ENCODE measurements at regions not wholly inside any gene's neighbourhood (a gene's known extent, or its start where the extent isn't known, plus 50 kb on each side); places are given as distances from the start of the nearest gene placed in this dataset.

DNA sequence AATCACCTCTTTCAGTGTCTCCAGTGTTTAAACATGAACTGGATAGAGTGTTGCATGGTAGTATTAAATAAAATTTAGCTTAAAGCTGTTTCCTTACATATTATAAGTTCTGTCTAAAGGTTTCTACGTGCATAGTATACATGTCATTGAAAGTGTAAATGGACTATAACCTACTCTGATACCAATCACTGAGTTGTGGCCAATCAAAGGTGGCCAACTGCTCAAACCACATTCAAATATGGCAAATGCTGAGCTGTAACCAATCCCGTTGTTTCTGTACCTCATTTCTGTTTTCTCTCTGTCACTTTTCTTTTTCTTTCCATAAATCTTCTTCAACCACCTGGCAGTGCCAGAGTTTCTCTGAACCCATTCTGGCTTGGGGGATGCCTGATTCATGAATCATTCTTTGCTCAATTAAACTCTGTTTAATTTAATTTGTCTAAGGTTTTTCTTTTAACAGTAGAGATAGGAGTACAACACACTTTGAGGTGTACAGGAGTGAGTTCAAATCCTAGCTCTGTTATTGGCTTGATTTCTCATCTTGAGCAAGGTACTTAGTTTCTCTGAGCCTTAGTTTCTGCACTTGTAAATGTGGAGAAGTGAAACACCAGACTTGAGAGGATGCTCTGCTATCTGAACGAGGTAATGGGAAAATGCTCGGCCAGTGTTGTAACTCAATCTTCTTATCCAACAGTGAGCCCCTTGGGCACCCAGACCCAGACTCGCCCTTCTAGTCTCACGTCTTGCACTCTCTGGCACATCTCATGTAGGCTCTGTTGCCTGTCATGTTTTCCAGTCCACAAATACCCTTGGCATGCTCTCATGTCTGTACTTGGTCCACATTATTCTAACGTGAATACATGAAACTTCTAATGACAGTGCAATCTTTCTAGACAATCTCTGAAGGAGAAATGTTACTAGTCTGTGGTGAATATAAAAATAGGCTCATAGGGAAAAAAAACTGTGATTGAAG, 228.0 kb downstream of the PIK3C3 start:
- Histone ChIP-seq H3K4me3 (ENCODE audit: low read depth, low read length, poor library complexity, severe bottlenecking) (no peak overlapping the region), H3K79me2 (ENCODE audit: insufficient read depth, low read depth, low read length) (no peaks in the 10 kb centered on the region), H3K4me2 (ENCODE audit: low read length) (no peak overlapping the region), H4K20me1 (ENCODE audit: insufficient read depth, low read length) (no peaks in the 10 kb centered on the region), H2AFZ (ENCODE audit: low read length) (no peak overlapping the region), H3K9me2 (ENCODE audit: insufficient read depth, low read length) (no peaks in the 10 kb centered on the region), H3K36me3 (ENCODE audit: insufficient read depth, low read length) (no peaks in the 10 kb centered on the region), H3K9me3 (ENCODE audit: low read length) (no peaks in the 10 kb centered on the region), H3K4me1 (ENCODE audit: insufficient read depth, low read length, poor library complexity, severe bottlenecking) (no peaks in the 10 kb centered on the region), H3K27ac (ENCODE audit: low read depth, low read length, poor library complexity, severe bottlenecking) (no peak overlapping the region)
- DNase-seq (ENCODE audit: low spot score): no peak
- intact Hi-C loops (cut with micrococcal nuclease; ENCODE audit: unreplicated experiment): no loop called here
- no TSS peak for BruUV-seq (replicated peaks)
- CTCF ChIA-PET (ENCODE audit: unreplicated experiment): no interaction called here
- no peak for TF ChIP-seq EZH2phosphoT487 (IDR thresholded peaks at IDR 0.05; ENCODE audit: borderline replicate concordance, low read depth, low read length)
- TF ChIP-seq, protein P1, sequence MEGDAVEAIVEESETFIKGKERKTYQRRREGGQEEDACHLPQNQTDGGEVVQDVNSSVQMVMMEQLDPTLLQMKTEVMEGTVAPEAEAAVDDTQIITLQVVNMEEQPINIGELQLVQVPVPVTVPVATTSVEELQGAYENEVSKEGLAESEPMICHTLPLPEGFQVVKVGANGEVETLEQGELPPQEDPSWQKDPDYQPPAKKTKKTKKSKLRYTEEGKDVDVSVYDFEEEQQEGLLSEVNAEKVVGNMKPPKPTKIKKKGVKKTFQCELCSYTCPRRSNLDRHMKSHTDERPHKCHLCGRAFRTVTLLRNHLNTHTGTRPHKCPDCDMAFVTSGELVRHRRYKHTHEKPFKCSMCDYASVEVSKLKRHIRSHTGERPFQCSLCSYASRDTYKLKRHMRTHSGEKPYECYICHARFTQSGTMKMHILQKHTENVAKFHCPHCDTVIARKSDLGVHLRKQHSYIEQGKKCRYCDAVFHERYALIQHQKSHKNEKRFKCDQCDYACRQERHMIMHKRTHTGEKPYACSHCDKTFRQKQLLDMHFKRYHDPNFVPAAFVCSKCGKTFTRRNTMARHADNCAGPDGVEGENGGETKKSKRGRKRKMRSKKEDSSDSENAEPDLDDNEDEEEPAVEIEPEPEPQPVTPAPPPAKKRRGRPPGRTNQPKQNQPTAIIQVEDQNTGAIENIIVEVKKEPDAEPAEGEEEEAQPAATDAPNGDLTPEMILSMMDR (conservative IDR thresholded peaks at IDR 0.05; ENCODE audit: low read length): no peak
- POLR2A ChIA-PET: interaction anchor here (1.0 kb wide), 1 partner anchor 14 kb away, joined by 3 read pairs; no protein-coding TSS in a partner anchor

DNA sequence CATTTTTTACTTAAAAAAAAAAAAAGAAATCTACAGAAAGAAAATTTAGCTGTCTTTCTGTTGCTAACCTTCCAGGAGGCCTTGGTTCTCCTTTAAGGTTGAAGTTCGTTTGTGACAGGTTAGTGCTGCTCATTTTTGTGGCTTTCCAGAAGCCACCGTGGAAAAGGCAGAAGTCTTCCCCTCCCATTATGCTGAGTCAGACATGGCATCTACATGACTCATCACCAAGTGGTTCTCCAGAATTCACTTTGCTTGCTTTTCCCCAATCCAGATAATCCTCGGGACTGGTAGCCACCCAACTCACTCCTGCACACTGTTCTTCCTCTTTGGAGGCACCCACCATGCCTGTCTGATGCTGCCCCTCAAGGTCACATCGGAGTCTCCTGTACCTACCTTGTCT, 228.7 kb downstream of the PIK3C3 start:
- intact Hi-C loops (cut with micrococcal nuclease; ENCODE audit: unreplicated experiment): no loop called here

More for the DNA sequence above, 228.7 kb downstream of the PIK3C3 start:
- ChIA-PET CTCF (ENCODE audit: unreplicated experiment) (no interaction called here), POLR2A (interaction anchor here (1.0 kb wide), 1 partner anchor 13 kb away, joined by 3 read pairs; no protein-coding TSS in a partner anchor)
- no peaks in the 10 kb centered on the region for H4K20me1 ChIP-seq (ENCODE audit: insufficient read depth, low read length)
- no peak overlapping the region for H3K4me3 ChIP-seq (ENCODE audit: low read depth, low read length, poor library complexity, severe bottlenecking)
- H3K4me2 ChIP-seq (ENCODE audit: low read length): no peak overlapping the region
- H3K9me2 ChIP-seq (ENCODE audit: insufficient read depth, low read length): no peaks in the 10 kb centered on the region
- no peak for DNase-seq (ENCODE audit: low spot score)
- H3K36me3 ChIP-seq (ENCODE audit: insufficient read depth, low read length): no peaks in the 10 kb centered on the region
- H3K9me3 ChIP-seq (ENCODE audit: low read length): no peaks in the 10 kb centered on the region
- no peaks in the 10 kb centered on the region for H3K79me2 ChIP-seq (ENCODE audit: insufficient read depth, low read depth, low read length)
- no peaks in the 10 kb centered on the region for H3K4me1 ChIP-seq (ENCODE audit: insufficient read depth, low read length, poor library complexity, severe bottlenecking)
- H2AFZ ChIP-seq (ENCODE audit: low read length): no peak overlapping the region
- H3K27ac ChIP-seq (ENCODE audit: low read depth, low read length, poor library complexity, severe bottlenecking): no peak overlapping the region
- BruUV-seq (replicated peaks): no TSS peak
- TF ChIP-seq, protein P1 (conservative IDR thresholded peaks at IDR 0.05; ENCODE audit: low read length): no peak
- TF ChIP-seq EZH2phosphoT487 (IDR thresholded peaks at IDR 0.05; ENCODE audit: borderline replicate concordance, low read depth, low read length): no peak
